Upper lobe of left lung (tissue), 6 donors: ENCODE measurements at regions not wholly inside any gene's neighbourhood (a gene's known extent, or its start where the extent isn't known, plus 50 kb on each side); places are given as distances from the start of the nearest gene placed in this dataset.

Experiments
- ATAC-seq, 2 donors: fragments of 200-7000 bp; cut with Tn5 transposase; one replicate each; pipeline ENCODE4 v1.9.1; 2022; ENCODE audit warnings: mild to moderate bottlenecking in 2 of 2, moderate library complexity in 2 of 2; ENCODE audit not compliant: low FRiP score in 2 of 2
- DNase-seq, 2 donors: peaks; one replicate each; pipeline ENCODE4 v3.0.0-alpha.2; 2019 to 2020
- H3K27ac ChIP-seq, 4 donors: fragments of 200-600 bp; sonication (generic); one replicate each; pipeline ENCODE4 v1.5.1; 2016 to 2019
- H3K27me3 ChIP-seq, 4 donors: fragments of 200-600 bp; sonication (generic); one replicate each; pipeline ENCODE4 v1.5.1; 2017 to 2019
- H3K36me3 ChIP-seq, 4 donors: fragments of 200-600 bp; sonication (generic); one replicate each; pipeline ENCODE4 v1.5.1; 2016 to 2019
- H3K4me1 ChIP-seq, 4 donors: fragments of 200-600 bp; sonication (generic); one replicate each; pipeline ENCODE4 v1.5.1; 2018 to 2019
- H3K4me3 ChIP-seq, 4 donors: fragments of 200-600 bp; sonication (generic); one replicate each; pipeline ENCODE4 v1.5.1; 2017 to 2019; ENCODE audit warnings: mild to moderate bottlenecking in 2 of 4, moderate library complexity in 1 of 4
- H3K9me3 ChIP-seq, 4 donors: fragments of 200-600 bp; sonication (generic); one replicate each; pipeline ENCODE4 v1.5.1; 2018 to 2019
- CTCF ChIP-seq, 6 experiments: fragments of 450-650 bp in 4 of 6; fragments of 200-600 bp in 2 of 6; sonication (generic) in 2 of 6; IDR thresholded peaks; one replicate each; pipeline ENCODE4 v1.5.1; 2016 to 2019; ENCODE audit warnings: antibody characterized with exemption in 6 of 6
- EP300 ChIP-seq, 4 donors: sonication (generic); formaldehyde crosslinking; IDR thresholded peaks; one replicate each; pipeline ENCODE4 v1.5.1; 2017; ENCODE audit warnings: antibody characterized with exemption in 4 of 4, control low read depth in 2 of 4
- POLR2A ChIP-seq, 4 donors: fragments of 450-650 bp; IDR thresholded peaks; one replicate each; pipeline ENCODE4 v1.5.1; 2016 to 2017; ENCODE audit warnings: antibody characterized with exemption in 4 of 4, mild to moderate bottlenecking in 2 of 4
- POLR2AphosphoS5 ChIP-seq, 2 donors: sonication (generic); formaldehyde crosslinking; IDR thresholded peaks; one replicate each; pipeline ENCODE4 v1.5.1; 2017; ENCODE audit warnings: antibody characterized with exemption in 2 of 2
- WGBS, 2 donors: methylation state at CpG; one replicate each; pipeline ENCODE4 v1.1.5; 2017 to 2018; 5-methylcytosine and 5-hydroxymethylcytosine counted together
- donor health status: DM: no; HTN: no; CAD: no; lungs with moderate emphysema.
- donor health status: DM: no; HTN: yes; CAD: no; lungs with severe emphysema.

- ATAC-seq (no peak), DNase-seq (peak in 1 of 2 donors; percentile 49)
- Histone ChIP-seq H3K27ac (no peak overlapping the region), H3K36me3 (no peaks in the 10 kb centered on the region), H3K27me3 (no peaks in the 10 kb centered on the region), H3K4me1 (peaks cover 0 to 16% (median 11%) of the 10 kb centered on the region in 4 donors), H3K9me3 (no peaks in the 10 kb centered on the region), H3K4me3 (no peak overlapping the region)
- TF ChIP-seq POLR2AphosphoS5 (IDR thresholded peaks at IDR 0.05): peak in 1 of 2 donors; percentile 9
- no peak for TF ChIP-seq CTCF (IDR thresholded peaks at IDR 0.05)
- no peak for TF ChIP-seq EP300 (IDR thresholded peaks at IDR 0.05)
- TF ChIP-seq POLR2A (IDR thresholded peaks at IDR 0.05): no peak
- 67 to 86% methylated on average over 8 of the region's 8 CpGs for WGBS, 2 donors
These were observed 64.6 kb upstream of the ZFR start for GRCh38 chr5:32508806-32509805.

- H3K4me3 ChIP-seq: no peak overlapping the region
- H3K27me3 ChIP-seq: no peaks in the 10 kb centered on the region
- ATAC-seq (peak in 1 of 2 donors; percentile 84), DNase-seq (no peak)
- H3K9me3 ChIP-seq: no peaks in the 10 kb centered on the region
- peaks cover 0 to 17% (median 11%) of the 10 kb centered on the region in 4 donors for H3K4me1 ChIP-seq
- TF ChIP-seq EP300 (IDR thresholded peaks at IDR 0.05) (no peak), POLR2AphosphoS5 (IDR thresholded peaks at IDR 0.05) (peak in 1 of 2 donors; percentile 14), CTCF (IDR thresholded peaks at IDR 0.05) (no peak)
- no peak overlapping the region for H3K27ac ChIP-seq
- WGBS, 2 donors: 57 to 59% methylated on average over 7 of the region's 7 CpGs
- H3K36me3 ChIP-seq: no peaks in the 10 kb centered on the region
These were observed 63.3 kb upstream of the ZFR start for GRCh38 chr5:32507738-32508434.

- no peak for TF ChIP-seq CTCF (IDR thresholded peaks at IDR 0.05)
- ATAC-seq: peak in 1 of 2 donors; percentile 60
These were observed 62.3 kb upstream of the ZFR start for GRCh38 chr5:32506799-32507198.

GRCh38 chr5:32506201-32506661 lies 61.7 kb upstream of the ZFR start:
- no peaks in the 10 kb centered on the region for H3K36me3 ChIP-seq
- H3K4me3 ChIP-seq: no peak overlapping the region
- DNase-seq (no peak), ATAC-seq (no peak)
- H3K9me3 ChIP-seq: no peaks in the 10 kb centered on the region
- peaks cover 0 to 17% (median 11%) of the 10 kb centered on the region in 4 donors for H3K4me1 ChIP-seq
- H3K27ac ChIP-seq: no peak overlapping the region
- TF ChIP-seq EP300 (IDR thresholded peaks at IDR 0.05): no peak
- H3K27me3 ChIP-seq: no peaks in the 10 kb centered on the region
- WGBS, 2 donors: 38% methylated on average over 3 of the region's 3 CpGs

More at GRCh38 chr5:32506799-32507198, 62.3 kb upstream of the ZFR start:
- H3K27ac ChIP-seq: no peak overlapping the region
- no peaks in the 10 kb centered on the region for H3K9me3 ChIP-seq
- whole genome bisulfite sequencing, 2 donors: 57 to 66% methylated on average over 1 of the region's 1 CpG
- no peak overlapping the region for H3K4me3 ChIP-seq
- DNase-seq: no peak
- H3K27me3 ChIP-seq: no peaks in the 10 kb centered on the region
- peaks cover 0 to 17% (median 11%) of the 10 kb centered on the region in 4 donors for H3K4me1 ChIP-seq
- no peaks in the 10 kb centered on the region for H3K36me3 ChIP-seq

- DNase-seq (no peak), ATAC-seq (no peak)
- Histone ChIP-seq H3K4me1 (peaks cover 0 to 17% (median 11%) of the 10 kb centered on the region in 4 donors), H3K4me3 (no peak overlapping the region), H3K27ac (peak overlapping the region in 1 of 4 donors; percentile 3), H3K36me3 (no peaks in the 10 kb centered on the region), H3K27me3 (no peaks in the 10 kb centered on the region), H3K9me3 (no peaks in the 10 kb centered on the region)
- peak in 1 of 2 donors; percentile 33 for TF ChIP-seq POLR2AphosphoS5 (IDR thresholded peaks at IDR 0.05)
- TF ChIP-seq POLR2A (IDR thresholded peaks at IDR 0.05): no peak
- TF ChIP-seq CTCF (IDR thresholded peaks at IDR 0.05): no peak
- no peak for TF ChIP-seq EP300 (IDR thresholded peaks at IDR 0.05)
- WGBS, 2 donors: 39 to 53% methylated on average over 2 of the region's 2 CpGs
These were observed 61.2 kb upstream of the ZFR start for GRCh38 chr5:32505756-32506155.
